ENCODE measurements at regions not wholly inside any gene's neighbourhood (a gene's known extent, or its start where the extent isn't known, plus 50 kb on each side); places are given as distances from the start of the nearest gene placed in this dataset.
"Not testable (repeated sequence)": the region's sequence is repeated elsewhere in the genome, so short reads cannot be mapped to it uniquely, and the experiment has no call there.

GRCh38 chr15:96054621-96055020 lies 275.9 kb upstream of the NR2F2 start:
- no peak for DNase-seq (ENCODE audit: low read depth)

DNA sequence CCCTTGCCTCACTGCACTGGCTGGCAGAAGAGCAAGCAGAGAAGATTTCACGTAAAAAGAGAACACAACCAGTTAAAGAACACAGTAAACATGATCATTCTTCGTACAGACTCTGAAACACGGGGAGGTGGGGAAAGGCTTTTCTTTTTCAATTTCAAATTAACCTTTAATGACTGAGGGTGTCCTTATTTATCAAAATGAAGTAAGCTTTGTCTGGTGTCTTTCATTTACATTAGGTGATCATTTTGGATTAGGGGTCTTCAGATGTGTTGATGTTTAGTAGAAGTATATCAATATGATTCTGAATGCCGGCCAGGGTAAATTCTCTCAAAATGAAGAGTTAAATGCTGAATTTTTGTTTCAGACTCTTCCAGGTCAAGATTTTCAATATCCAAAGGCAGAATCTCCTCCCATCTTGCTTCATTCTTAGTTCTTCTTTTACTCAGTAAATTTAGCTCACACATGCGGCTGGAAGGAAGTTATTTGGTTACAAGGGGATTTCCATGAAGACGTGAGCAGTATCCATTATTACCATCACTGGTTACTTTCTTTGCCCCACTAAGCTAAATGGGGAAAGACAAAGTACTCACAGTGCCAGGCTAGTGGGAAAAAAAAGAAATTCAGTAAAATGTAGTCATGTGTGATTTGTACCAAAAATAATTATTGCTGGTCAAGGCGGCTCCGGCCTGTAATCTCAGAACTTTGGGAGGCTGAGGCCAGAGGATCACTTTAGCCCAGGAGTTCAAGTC lies 272.2 kb upstream of the NR2F2 start:
- no peak for DNase-seq (ENCODE audit: low read depth)

GRCh38 chr15:96058852-96059103 lies 271.7 kb upstream of the NR2F2 start:
- not testable (repeated sequence) for DNase-seq (ENCODE audit: low read depth)

DNA sequence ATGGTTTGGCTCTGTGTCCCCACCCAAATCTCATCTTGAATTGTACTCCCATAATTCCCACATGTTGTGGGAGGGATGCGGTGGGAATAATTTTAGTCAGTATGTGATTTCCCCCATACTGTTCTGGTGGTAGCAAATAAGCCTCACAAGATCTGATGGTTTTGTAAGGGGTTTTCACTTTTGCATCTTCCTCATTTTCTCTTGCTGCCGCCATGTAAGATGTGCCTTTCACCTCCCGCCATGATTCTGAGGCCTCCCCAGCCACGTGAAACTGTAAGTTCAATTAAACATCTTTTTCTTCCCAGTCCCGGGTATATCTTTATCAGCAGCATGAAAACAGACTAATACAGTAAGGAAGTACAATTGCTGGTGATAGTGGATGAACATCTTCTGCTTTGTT lies 269.9 kb upstream of the NR2F2 start:
- not testable (repeated sequence) for DNase-seq (ENCODE audit: low read depth)

DNA sequence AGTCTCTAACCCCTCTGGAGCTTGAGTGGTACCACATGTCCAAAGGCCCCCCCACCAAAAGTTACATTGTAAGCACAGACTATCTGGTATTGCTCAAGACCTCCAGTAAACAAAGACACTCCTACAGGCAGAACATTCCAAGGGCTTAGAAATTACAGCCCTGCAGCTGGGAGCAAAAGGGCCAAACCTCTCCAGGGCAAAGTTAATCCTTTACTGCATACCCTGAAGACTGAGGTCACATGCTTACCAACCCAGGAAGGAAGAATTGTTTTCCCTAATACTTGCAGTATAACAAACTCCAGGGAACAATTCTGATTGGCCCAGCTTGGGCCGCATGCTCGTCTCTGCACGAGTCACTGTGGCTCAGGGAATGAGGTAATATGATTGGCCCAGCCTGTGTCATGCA lies 266.1 kb upstream of the NR2F2 start:
- no peak for DNase-seq (ENCODE audit: low read depth)

DNA sequence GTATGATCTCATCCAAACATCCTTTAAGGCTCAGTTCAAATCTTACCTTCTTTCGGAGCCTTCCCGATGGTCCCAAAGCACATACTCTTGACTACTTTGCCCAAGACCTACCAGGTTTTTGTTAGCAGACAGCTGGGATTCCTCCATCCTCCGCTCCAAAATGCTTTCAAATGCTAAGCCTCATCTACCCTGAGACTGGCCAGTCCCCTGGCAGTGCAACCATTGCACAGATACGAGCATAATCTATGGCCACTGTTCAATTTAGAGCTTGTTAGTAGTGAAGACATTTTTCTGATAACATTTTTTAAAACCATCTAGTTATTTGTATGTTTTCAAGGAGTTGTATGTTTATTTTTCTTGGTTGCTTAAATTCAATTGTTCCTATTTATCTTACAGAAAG lies 264.4 kb upstream of the NR2F2 start:
- DNase-seq (ENCODE audit: low read depth): no peak

- DNase-seq (ENCODE audit: low read depth): no peak
These were observed 263.5 kb upstream of the NR2F2 start for GRCh38 chr15:96066852-96067495.

DNA sequence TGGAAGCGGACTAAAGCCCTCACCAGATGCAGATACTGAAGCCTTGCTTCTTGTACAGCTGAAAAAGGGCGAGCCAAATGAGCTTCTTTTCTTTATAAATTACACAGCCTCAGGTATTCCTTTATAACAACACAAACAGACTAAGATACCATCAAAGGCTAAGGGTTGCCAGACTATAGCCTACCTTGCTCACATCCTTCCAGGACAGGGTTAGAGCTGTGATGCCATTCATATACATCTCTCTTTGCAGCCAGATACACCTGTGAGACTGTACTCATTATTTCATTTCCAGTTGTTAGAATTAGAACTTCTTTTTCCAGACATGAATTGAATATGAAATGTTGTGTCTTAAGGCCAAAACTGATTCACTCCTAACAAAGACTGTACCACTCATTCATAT lies 262.8 kb upstream of the NR2F2 start:
- no peak for DNase-seq (ENCODE audit: low read depth)

DNA sequence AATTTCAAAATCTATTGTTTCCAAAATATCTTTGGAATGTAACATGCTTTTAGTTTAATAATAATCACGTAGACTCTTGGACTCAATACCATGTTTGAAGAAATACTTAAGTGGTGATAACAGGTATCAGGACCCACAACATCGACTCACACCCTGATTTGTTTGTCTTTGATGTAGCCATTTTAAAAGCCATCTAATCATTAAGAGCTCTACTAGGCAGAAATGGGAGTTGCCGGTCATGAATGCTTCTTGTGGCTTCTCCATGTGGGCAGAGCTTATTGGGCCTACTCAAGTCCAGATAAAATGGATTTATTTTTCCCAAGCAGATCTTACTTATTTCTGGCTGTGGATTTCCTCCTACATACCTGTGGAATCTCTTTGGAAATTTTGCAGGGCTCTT lies 261.6 kb upstream of the NR2F2 start:
- DNase-seq (ENCODE audit: low read depth): no peak

DNA sequence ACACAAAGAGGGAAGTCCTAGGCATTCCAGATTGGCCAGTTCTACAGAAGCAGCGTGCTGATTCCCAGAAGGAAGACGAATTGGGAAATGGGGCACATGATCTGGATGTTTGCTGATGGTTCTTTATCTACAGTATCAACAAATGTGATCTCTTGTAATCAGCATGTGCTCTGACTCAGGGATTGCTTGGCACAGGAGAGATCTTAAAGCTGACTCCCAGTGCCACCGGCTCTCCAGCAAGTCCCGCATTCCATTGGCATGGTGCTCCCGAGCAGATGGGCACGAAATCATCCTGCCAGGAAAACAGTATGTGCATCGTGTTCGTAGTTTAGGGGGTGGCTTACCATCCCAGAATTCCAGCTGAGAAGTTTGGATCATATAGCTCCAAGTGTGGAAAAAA lies 259.9 kb upstream of the NR2F2 start:
- no peak for DNase-seq (ENCODE audit: low read depth)

- no peak for DNase-seq (ENCODE audit: low read depth)
These were observed 257.7 kb upstream of the NR2F2 start for GRCh38 chr15:96072821-96073220.

- DNase-seq (ENCODE audit: low read depth): no peak
These were observed 256.6 kb upstream of the NR2F2 start for GRCh38 chr15:96073908-96074307.

- DNase-seq (ENCODE audit: low read depth): no peak
These were observed 254.6 kb upstream of the NR2F2 start for GRCh38 chr15:96075895-96076294.

DNA sequence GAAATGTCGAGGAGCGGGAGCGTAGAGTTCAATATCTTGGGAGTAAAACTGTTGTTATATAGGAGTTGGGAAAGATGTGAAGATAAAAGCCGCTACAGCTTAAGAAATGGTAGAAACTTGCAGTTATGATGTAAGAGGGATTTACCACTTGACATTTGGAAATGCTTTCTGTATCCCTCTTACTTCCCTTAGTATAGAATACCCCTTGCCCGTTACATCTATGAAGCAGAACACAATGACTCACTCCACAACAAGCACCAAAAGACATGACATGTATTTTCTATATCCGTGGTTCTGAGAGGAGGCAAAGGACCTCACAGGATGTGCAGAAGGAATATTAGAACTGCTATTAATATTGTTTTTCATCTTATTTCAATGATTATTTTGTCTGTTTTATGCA lies 254.2 kb upstream of the NR2F2 start:
- no peak for DNase-seq (ENCODE audit: low read depth)

DNA sequence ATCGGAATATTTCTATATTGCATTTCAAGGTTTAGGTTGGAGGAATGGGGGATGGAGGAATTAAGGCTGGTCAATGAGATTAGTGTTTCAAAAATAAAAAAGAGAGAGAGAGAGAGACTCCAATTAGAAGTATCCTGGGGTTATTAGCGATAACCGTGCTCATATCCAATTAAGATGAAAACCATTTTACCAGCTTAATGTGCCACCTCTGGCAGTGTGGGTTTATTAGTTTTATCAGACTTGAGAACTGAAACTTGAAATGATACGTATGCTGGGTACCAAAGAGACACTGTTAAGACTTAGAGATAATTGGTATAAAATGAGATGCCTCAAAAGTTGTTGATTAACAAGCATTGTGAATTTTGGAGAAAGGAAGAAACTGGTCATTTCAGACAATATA lies 251.5 kb upstream of the NR2F2 start:
- no peak for DNase-seq (ENCODE audit: low read depth)

- no peak for DNase-seq (ENCODE audit: low read depth)
These were observed 250.6 kb upstream of the NR2F2 start for GRCh38 chr15:96079882-96080281.

DNA sequence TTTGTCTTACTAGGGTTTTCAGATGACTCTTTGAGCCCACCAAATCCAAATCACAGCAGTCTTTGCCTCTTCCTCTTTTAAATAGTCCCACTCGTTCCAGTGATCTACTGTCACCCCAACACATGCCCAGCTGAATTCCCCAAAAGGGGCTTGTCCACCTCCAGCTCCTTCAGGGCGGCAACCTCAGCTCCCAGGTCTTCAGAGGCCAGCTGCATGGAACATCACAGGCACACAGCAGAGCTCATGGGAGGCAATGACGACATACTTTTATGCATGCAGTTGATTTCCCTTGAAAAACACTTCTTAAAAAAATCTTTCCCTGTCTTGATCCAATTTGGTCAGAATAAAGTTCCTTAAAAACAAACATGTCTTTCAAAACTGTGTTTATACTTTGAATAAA lies 244.3 kb upstream of the NR2F2 start:
- no peak for DNase-seq (ENCODE audit: low read depth)

DNA sequence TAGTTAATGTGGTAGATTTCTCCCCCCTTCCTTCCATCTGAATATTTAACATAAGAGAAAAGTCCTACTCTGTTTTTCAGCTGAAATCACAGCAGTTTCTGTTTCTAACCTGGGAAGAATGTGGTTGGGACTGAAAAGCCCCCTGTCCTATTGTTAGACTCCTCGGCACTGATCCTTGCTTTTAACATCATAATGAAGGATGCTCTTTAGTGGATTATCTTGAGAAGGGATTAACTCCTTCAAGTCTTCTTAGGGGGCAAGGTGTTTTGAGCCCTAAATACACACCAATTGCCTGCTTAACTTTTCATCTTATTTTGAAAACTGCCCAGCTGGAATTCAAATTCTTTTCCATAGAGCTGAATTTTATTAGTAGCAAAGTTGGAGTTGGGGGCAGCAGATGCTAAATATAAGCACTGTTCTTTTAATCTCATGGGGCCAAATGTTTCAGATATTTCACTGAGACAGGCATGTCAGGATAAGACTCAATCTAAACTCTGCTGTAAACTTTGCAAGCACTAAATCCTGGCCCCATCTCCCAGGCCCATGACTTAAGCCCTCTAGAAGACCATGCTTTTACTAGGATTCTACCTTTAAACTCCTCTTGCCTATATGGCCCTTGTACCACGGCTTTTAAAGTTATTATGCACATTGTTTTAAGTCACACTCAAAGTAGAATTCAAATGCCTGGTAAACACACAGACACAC lies 243.2 kb upstream of the NR2F2 start:
- no peak for DNase-seq (ENCODE audit: low read depth)

DNA sequence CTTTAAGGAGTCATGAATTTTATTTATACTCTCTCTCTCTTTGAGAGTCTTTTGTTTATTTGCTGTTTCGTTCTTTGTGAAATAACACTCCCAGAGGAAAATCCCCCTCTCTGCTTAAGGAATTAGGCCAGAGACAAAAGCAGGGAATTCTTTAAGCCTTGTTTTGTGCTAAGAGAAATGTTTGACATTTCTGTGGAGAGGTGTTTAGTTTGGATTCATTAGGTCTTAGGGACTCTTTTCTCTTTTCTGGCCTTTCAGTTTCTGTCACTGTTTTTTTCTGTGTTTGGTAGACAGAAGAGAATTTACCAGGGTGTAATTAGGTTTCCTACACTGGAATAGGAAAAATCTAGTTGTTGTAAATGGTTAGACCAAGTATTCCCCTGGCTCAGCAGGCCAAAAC lies 241.8 kb upstream of the NR2F2 start:
- DNase-seq (ENCODE audit: low read depth): no peak

GRCh38 chr15:96089405-96090058 lies 241.0 kb upstream of the NR2F2 start:
- no peak for DNase-seq (ENCODE audit: low read depth)

DNA sequence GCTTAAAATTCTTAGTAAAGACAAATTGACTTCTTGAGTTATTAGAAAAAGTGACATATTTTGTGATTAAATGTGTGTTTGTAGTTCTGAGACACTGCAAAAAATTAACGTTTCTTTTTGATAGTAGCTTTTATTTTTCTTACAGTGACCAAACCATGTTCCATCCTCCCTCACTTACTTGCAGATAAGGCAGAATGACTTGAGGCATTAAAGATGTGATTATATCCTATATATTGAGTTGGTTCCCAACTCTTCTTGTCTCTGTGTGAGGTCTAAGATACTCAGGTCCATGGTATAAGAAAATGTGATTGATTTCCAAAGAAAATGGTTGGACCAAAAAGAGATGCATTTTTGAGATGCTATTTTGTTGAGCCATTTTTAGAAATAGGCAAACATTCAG lies 238.3 kb upstream of the NR2F2 start:
- no peak for DNase-seq (ENCODE audit: low read depth)

DNA sequence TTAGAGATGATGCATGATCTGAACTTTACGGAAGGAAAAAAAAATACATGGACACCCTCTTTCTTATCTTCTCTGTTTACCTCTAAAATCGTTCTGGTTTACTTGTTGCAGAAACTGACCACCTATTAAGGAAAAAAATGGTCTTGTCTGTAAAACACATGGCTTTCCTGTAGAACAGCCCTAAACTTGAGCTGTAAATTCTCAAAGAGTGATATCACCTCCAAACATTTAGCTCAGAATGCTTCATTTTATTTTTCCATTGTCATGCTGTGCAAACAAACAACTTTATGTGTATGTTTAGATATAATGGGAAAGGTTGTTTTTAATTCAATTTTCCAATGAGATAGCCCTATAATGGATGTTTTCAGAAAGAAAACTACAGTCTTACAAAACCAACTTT lies 237.4 kb upstream of the NR2F2 start:
- DNase-seq (ENCODE audit: low read depth): no peak

GRCh38 chr15:96097661-96098060 lies 232.8 kb upstream of the NR2F2 start:
- DNase-seq (ENCODE audit: low read depth): no peak
